ENCODE measurements at regions not wholly inside any gene's neighbourhood (a gene's known extent, or its start where the extent isn't known, plus 50 kb on each side); places are given as distances from the start of the nearest gene placed in this dataset.

DNA sequence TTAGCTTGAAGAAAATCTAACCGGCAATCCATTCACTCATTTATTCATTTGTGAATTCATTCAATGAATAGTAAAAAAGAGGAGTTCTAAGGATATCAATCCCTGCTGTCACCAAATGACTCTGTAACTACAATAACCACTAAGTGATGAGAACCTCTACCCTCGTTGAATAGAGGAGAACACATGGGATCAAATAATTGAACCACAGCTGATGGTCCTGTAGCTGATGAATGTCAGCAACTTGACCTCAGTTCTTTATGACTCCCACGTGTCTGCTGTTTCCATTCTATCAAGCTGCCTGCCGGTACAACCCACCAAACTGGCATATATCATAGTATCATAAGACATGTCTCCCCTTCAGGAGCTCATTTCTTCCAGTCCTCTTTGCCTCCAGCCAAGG is 150.3 kb downstream of the PTGER3 start:
- no peak for DNase-seq

DNA sequence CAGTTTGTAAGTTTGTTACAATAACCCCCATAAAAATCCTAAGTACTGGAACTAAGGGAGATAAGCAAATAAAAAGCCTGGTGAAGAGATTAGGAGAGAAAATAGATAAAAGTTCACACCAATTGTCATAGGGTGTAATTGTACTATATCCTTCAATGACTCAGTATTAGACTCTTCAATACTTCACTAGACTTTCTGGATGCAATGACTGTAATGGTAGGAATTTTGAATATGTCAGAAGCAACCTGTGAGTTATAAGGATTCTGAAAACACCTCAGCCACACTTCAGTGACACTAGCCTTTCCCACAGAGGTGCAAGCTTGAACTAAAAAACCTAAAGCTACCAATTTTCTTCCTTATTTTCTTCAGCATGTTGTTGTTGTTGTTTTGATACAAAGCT is 147.9 kb downstream of the PTGER3 start:
- no peak for DNase-seq

DNA sequence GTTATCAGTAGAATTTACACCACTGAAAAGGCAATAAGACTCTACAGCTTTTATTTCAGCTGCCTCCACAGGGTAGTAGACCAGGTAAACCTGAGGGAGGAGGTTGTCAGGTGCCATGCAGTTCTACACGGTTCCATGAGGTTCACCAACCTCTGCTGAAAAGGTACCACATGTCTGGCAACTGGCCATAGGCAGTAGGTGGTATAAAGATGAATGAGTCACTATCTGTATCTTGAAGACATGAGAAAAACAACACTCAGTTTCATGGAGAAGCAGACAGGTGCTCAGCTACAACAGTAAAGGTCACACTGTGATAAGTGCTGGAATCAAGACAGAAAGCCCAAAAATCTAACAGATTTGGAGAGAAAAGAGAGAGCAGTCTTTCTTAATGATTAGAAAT is 145.4 kb downstream of the PTGER3 start:
- no peak for DNase-seq

DNA sequence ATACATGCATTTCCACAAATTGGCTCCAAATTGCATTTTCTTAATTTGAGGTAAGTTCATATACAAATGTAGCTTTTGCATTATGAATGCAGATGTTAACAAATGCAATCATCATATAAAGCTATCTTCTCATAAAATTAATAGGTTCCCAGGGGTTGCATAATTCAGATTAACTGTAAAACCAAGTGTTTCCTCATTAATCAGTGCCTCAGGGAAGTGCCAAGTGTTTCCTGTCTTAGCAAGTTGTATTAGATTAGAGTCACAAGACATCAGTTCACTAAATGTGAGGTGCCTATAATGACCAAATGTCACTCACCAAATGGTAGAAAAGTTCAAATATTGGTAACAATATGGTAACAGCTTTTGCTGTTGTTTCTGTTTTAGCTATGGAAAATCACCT is 140.8 kb downstream of the PTGER3 start:
- no peak for DNase-seq

DNA sequence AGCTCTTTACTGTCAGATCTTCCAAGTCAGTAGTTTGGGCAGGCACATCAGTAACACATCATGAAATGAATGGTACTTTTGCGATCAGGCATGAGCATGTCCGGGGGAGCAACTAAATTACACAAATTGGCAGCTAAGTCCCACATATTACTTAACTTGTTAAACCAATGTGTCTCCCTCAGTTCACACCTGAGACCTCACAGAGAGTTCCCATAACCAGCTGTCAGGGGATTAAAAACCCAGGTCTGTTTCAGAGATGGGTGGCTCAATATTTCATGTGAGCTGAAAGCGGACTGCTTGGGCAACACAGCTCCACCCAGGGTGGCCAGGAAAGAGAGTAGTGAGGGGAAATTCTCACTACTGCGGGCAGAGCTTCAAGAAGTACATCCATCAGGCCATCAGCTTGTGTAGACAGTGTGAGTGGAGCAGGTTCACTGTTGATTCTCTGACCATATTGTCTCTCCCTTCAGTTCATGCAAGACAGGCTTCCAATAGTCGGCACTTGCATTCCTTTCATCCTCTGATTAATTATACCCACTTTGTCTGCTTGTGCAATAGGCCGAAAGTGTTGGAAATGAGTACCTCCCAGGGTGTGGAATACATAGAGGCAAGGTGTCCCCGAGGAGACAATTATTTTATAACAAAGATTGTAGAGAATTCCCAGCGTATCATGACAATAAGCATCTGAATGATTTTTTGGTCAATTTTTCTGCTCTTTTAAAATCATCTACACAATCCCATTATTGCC is 139.9 kb downstream of the PTGER3 start:
- DNase-seq = no peak

DNA sequence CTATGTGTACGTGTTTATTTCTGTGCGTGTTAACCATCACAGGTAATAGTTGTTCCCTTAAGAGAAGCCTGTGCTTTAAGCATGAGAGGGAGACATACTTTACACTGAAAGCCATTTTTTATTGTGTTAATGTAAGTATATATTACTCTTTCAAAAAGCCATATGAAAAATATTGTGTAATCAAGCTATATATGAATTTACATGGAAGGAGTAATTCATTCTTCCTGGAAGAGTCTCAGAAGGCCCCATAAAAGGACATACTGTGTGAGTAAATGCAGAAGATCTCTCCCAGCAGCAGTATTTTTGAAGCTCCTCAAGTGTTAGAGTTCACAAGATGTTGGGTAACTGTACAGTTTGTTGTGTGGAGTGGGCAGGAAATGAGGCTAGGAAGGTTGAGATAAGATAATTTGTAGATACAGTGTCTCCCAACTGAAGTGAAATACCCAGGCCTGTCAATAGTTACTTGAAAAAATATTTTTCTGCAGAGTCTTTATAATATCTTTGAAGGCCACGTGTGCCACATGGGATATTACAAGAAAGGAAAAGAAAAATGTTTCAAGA is 138.3 kb downstream of the PTGER3 start:
- no peak for DNase-seq

DNA sequence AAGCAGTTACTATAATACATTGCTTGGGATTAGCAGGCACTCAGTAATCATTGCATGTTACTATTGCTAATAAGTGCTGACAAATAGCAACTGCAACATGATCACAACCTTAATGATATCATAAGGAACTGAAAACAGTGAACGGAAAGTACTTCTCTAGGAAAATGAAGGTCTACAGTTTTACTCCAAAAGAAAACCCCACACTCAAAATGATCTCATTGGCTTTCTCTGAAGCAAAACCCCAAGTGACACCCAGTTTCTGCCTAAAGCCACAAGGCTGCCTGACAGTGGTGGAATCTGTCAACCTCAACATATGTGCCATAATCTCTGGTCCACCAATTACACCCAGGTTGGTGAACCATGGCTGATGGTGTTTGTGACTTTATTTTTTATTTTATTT is 137.6 kb downstream of the PTGER3 start:
- DNase-seq = no peak

DNA sequence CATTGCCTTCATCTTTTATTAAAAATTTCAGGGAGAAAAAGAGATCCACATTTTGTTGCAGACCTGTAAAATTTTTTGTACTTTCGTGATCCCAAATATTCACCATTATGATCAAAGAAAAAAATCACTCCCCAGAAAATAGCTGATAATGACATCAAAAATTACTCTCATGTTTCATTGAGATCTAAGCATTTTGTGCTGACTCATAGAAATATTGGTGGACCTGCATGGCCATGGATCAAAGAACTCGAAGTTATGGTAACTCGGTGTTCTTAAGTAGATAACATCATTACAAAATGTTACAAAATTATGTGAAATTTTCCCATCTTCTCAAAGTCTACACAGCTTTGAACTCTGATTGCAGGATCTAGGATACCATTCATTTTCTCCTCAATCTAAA is 135.8 kb downstream of the PTGER3 start:
- DNase-seq = no peak

DNA sequence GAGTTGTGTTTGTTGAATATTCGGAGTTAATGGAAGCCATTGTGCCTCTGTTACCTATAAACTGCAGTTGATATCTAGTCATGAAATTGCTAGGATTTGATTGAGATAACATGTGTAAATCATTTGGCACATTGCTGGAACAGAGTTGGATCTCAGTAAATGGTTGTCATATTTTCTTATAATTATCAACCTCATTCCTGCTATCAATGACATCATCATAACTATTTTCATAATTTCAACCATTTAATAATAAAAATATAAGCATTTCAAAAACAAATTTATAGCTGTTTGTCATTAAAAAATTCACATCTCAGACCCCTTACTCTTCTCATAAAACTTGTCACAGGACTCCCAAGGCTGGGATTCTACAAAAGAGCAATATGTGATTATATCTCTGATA is 133.4 kb downstream of the PTGER3 start:
- no peak for DNase-seq

- DNase-seq = peak; percentile 56
Measured at GRCh38 chr1:70915258-70916033, 132.2 kb downstream of the PTGER3 start.

- DNase-seq = peak; percentile 56
Measured at GRCh38 chr1:70916034-70916427, 131.6 kb downstream of the PTGER3 start.

- DNase-seq = no peak
Measured at GRCh38 chr1:70919706-70920323, 127.8 kb downstream of the PTGER3 start.

Measured in NCI-H1105 treated with DMSO at 0.1 percent for 48 hours (cell line).